Mesothelial cell of epicardium (in vitro differentiated cells): ENCODE measurements at regions not wholly inside any gene's neighbourhood (a gene's known extent, or its start where the extent isn't known, plus 50 kb on each side); places are given as distances from the start of the nearest gene placed in this dataset.
A peak's percentile ranks its signal among the peaks of the same experiment; 100 is the strongest.

Experiments
- DNase-seq, 2 experiments: peaks; one replicate each; pipeline ENCODE4 v3.0.0; 2021; ENCODE audit warnings: low spot score in 2 of 2; ENCODE audit not compliant: unreplicated experiment in 2 of 2
- H3K27ac Mint-ChIP-seq: 2 replicates; pipeline ENCODE4 v1.8.0; 2021; ENCODE audit warnings: mixed read lengths
- H3K27me3 Mint-ChIP-seq: 2 replicates; pipeline ENCODE4 v1.8.0; 2021; ENCODE audit warnings: low read depth, mixed read lengths
- H3K36me3 Mint-ChIP-seq: 2 replicates; pipeline ENCODE4 v1.8.0; 2021; ENCODE audit warnings: mixed read lengths
- H3K4me1 Mint-ChIP-seq: 2 replicates; pipeline ENCODE4 v1.8.0; 2021; ENCODE audit warnings: mixed read lengths
- H3K4me3 Mint-ChIP-seq: 2 replicates; pipeline ENCODE4 v1.8.0; 2021; ENCODE audit warnings: mild to moderate bottlenecking, moderate library complexity, mixed read lengths
- H3K9me3 Mint-ChIP-seq: 2 replicates; pipeline ENCODE4 v1.8.0; 2021; ENCODE audit warnings: mixed read lengths
- TF ChIP-seq, protein P1 (sequence below): fragments of 200-600 bp; sonication (generic); IDR thresholded peaks from one replicate; pipeline ENCODE4 v1.5.0; 2021; ENCODE audit warnings: antibody characterized with exemption; ENCODE audit not compliant: unreplicated experiment

DNA sequence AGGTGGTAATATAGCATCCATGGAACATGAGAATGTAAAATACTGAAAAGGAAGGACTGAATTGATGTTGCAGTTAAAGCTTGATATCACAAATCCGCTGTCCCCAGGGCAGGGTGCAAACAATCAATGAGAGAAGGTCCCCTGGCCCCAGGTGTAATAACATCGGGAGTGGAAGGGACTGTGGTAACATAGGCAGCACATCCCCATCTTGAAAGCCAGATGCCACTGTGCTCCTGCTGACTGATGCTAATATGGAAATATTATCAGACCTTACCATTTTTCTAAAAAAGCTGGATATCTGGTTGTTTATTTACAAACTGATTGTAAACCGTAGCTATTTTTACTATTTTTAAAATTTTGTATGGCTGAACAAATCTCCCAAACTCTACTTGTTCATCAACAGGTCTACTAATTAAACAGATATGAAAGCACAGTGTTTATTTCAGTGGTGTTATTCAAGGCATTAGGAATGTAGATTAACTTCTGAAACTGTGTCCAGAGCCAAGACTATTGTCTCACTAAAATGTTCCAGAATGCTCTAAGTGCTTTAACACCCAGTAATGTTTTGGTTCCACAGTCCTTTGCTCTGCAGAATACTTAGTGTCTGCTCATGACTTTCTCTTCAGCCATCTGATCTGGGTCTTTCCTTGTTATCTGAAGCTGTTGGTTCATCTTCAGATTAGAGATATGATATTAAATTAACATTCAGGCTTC, 386.0 kb upstream of the RARB start:
- Mint-ChIP-seq H3K36me3 (no peaks in the 10 kb centered on the region), H3K4me3 (no peak overlapping the region), H3K27ac (no peak overlapping the region), H3K27me3 (no peaks in the 10 kb centered on the region), H3K9me3 (no peaks in the 10 kb centered on the region), H3K4me1 (peaks cover 70% of the 10 kb centered on the region)
- TF ChIP-seq, protein P1, sequence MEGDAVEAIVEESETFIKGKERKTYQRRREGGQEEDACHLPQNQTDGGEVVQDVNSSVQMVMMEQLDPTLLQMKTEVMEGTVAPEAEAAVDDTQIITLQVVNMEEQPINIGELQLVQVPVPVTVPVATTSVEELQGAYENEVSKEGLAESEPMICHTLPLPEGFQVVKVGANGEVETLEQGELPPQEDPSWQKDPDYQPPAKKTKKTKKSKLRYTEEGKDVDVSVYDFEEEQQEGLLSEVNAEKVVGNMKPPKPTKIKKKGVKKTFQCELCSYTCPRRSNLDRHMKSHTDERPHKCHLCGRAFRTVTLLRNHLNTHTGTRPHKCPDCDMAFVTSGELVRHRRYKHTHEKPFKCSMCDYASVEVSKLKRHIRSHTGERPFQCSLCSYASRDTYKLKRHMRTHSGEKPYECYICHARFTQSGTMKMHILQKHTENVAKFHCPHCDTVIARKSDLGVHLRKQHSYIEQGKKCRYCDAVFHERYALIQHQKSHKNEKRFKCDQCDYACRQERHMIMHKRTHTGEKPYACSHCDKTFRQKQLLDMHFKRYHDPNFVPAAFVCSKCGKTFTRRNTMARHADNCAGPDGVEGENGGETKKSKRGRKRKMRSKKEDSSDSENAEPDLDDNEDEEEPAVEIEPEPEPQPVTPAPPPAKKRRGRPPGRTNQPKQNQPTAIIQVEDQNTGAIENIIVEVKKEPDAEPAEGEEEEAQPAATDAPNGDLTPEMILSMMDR, result no peak
- no peak for DNase-seq

DNA sequence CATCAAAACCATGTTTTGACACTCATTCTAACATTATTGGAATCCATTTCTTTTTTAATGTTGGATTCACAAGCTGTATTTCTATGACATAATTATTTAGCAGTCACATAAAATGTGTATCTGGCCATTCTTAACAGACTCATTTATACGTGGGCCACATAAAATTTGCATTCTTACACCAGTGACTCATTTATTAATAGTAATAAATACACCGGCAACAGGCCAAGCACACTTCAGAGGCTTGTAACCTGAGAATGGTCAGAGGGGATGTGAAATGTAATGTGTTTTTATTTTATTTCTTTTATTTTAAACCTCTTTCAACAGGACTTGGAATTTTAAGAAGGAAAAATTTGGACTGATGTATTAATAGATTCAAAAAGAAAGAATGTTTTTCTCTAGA, 384.9 kb upstream of the RARB start:
- H3K4me3 Mint-ChIP-seq, result no peak overlapping the region
- peaks cover 66% of the 10 kb centered on the region for H3K4me1 Mint-ChIP-seq
- no peak for DNase-seq
- no peaks in the 10 kb centered on the region for H3K36me3 Mint-ChIP-seq
- H3K27ac Mint-ChIP-seq, result peak overlapping the region; percentile 14
- no peaks in the 10 kb centered on the region for H3K27me3 Mint-ChIP-seq
- H3K9me3 Mint-ChIP-seq, result peaks cover 4% of the 10 kb centered on the region
- TF ChIP-seq, protein P1, result no peak

DNA sequence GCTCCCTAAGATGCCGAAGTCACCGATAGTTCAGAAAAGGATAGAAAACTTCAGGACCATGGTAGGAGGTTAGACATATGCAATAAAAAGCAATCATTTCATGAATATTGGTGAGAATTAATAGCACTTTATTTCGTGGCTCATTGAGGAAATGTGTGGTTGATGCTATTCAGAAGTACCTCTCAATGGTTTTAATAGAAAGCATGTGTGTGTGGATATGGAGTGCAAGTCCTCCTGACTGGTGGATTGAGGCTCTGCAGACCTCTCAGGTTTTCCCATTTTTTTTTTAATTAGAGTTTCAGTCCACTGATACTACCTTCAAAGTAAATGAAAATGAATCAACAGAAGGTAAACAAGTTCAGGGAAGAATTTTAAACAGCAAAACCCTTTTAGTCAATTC, 384.3 kb upstream of the RARB start:
- DNase-seq, result no peak
- Mint-ChIP-seq H3K9me3 (peaks cover 6% of the 10 kb centered on the region), H3K36me3 (no peaks in the 10 kb centered on the region), H3K4me1 (peaks cover 60% of the 10 kb centered on the region), H3K27me3 (no peaks in the 10 kb centered on the region), H3K27ac (peak overlapping the region; percentile 82), H3K4me3 (no peak overlapping the region)
- TF ChIP-seq, protein P1, result no peak

DNA sequence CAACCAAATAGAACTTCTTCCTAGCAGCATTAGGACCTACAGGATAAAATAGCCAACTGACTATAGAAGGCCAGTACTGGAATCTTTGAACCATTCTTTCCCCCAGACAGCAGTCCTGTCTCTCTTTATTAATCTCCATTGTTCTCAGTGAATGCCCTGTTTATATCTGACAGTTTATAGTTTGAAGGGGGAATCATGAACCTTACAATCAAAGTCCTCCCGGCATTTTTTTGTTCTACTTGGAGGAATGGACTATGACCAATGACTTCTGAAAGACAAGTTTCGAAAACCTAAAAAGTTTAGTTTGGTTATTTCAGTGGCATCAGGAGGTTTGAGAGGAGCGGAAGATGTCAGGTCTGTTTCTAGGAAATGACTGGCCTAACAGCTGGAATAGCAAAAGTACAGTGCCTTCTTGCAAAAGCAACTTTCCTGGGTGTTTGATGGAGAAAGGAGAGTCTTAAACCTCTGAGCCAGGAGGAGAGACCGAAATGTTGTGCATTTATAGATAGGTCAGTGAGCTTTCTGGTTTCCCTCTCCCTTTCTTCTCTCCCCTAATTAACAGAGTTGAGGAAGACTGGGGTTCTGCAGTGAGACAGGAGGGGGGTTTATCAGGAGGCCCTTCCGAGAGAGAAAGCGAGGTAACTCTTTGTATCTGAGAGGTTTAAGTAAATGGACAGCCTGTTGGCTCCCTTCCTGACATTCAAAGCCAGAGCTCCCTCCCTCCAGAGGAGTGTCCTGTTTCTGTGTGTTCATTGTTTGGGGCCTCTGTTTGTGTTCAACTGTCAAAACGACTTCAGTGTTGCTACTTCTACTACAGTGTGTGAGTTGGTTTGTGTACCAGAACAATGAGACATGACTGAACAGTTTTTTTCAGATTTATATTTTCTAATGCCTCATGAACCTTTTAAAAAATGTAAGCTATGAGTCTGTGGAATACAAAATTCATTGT, 383.0 kb upstream of the RARB start:
- no peak for DNase-seq
- peaks cover 10% of the 10 kb centered on the region for H3K9me3 Mint-ChIP-seq
- H3K27me3 Mint-ChIP-seq, result no peaks in the 10 kb centered on the region
- peaks cover 2% of the 10 kb centered on the region for H3K36me3 Mint-ChIP-seq
- TF ChIP-seq, protein P1, result no peak
- peaks cover 51% of the 10 kb centered on the region for H3K4me1 Mint-ChIP-seq
- no peak overlapping the region for H3K4me3 Mint-ChIP-seq
- H3K27ac Mint-ChIP-seq, result peak overlapping the region; percentile 94

DNA sequence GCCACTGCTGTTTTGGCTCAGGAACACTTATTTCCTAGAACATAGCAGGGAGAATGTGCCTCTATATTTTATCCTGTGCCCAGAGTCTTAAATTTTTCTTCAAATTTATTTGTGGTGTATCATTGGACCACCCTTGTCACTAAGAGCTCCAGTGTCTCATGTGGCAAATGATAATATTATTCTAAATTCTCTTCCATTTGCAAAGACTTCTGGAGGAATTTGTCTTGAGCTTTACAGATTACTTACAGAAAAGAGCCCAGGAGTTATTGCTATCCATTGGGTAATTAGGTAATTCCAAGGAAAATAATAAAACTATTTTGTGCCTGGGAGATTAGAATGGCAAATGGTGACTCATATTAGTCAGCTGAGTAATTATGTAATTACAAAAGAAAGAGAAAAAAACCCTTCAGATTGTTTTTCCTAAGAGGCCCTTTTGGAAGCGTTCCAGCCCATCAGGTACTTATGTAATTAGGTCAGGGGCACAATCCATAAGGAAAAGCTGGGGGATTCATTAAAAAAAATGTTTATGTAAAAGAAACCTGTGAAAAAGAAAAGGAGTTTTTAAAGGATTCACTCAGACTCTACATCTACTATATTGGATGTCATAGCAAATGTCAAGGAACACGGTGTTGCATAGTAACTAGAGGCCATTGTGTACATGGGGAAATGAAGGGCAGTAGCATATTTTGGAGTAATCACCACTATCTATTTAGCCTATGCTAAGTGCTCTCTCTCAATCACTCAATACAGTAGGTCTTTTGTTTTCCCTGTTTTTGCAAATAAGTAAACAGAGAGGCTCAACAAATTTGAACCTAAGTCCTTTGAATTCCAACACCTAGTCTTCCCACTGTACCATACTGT, 380.9 kb upstream of the RARB start:
- DNase-seq, result no peak
- no peaks in the 10 kb centered on the region for H3K27me3 Mint-ChIP-seq
- peak overlapping the region; percentile 26 for H3K27ac Mint-ChIP-seq

More for the DNA sequence above, 380.9 kb upstream of the RARB start:
- peaks cover 10% of the 10 kb centered on the region for H3K9me3 Mint-ChIP-seq
- TF ChIP-seq, protein P1, result no peak
- H3K4me1 Mint-ChIP-seq, result peaks cover 56% of the 10 kb centered on the region
- peaks cover 2% of the 10 kb centered on the region for H3K36me3 Mint-ChIP-seq
- H3K4me3 Mint-ChIP-seq, result no peak overlapping the region
